ENCODE measurements at regions not wholly inside any gene's neighbourhood (a gene's known extent, or its start where the extent isn't known, plus 50 kb on each side); places are given as distances from the start of the nearest gene placed in this dataset.

- TF ChIP-seq CTCF (IDR thresholded peaks at IDR 0.05; ENCODE audit: extremely low read depth in 1 of 2, insufficient read depth in 1 of 2, low read depth in 1 of 2, low read length in 2 of 2) (no peak), POLR2A (IDR thresholded peaks at IDR 0.05; ENCODE audit: low read depth, low read length) (no peak), EZH2 (IDR thresholded peaks at IDR 0.05; ENCODE audit: borderline replicate concordance, low read depth, low read length, severe bottlenecking) (no peak)
Observed at GRCh38 chr5:125017796-125018195, 271.4 kb upstream of the ZNF608 start.

All from endothelial cell of umbilical vein (primary cell).